GM18951 (cell line): ENCODE measurements at regions not wholly inside any gene's neighbourhood (a gene's known extent, or its start where the extent isn't known, plus 50 kb on each side); places are given as distances from the start of the nearest gene placed in this dataset.

ENCODE experiments used
- POLR2A ChIP-seq: IDR thresholded peaks from 4 replicates; pipeline ENCODE4 v1.6.1; 2011; ENCODE audit warnings: mild to moderate bottlenecking; ENCODE audit not compliant: insufficient read length, insufficient read depth; ENCODE audit errors: extremely low read depth
- in situ Hi-C: fragments of 300-500 bp; cut with MboI; formaldehyde crosslinking; loops from one replicate; pipeline ENCODE4 v1.12.0; 2022; ENCODE audit warnings: low sequenced_read_pairs, mixed read lengths, inconsistent platforms; ENCODE audit not compliant: unreplicated experiment

DNA sequence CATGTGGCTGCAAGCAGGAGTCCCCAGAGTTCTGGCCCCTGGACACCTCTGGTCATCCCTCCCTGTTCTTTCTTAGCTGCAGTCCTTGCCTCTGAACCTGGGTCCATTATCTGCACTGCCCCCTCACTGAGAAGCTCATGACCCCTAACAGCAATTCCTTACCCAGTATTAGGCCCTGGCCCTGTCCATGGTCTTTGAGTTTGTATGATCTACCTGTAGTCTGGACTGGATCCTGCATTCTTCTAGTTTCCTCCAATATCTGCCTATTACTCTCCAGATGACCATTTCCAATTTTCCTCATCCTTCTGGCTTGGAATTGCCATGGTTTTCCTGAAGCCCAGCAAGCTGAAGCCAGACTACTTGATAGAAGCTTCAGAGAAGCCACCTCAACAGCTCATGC, 302.4 kb upstream of the HS6ST1 start:
- in situ Hi-C loops = no loop called here

DNA sequence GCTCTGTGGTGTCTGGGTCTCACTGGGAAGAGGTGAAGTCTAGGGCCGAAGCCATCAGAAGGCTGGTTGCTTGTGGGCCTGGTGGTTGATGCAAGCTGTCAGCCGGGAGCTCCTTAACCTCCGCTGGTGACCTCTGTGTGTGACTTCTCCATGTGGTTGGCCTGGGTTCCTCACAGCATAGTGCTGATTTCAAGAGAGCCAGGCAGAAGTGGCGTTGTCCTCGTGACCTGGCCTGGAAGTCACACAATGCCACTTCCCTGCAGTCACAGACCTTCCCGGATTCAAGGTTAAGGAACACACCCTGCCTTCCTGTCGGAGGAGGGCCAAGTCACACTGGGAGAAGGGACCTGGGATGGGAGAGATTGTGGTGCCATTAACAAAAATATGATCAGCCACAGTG, 303.7 kb upstream of the HS6ST1 start:
- TF ChIP-seq POLR2A = no peak
- in situ Hi-C loops = no loop called here

More for the DNA sequence above, 302.4 kb upstream of the HS6ST1 start:
- no peak for TF ChIP-seq POLR2A

DNA sequence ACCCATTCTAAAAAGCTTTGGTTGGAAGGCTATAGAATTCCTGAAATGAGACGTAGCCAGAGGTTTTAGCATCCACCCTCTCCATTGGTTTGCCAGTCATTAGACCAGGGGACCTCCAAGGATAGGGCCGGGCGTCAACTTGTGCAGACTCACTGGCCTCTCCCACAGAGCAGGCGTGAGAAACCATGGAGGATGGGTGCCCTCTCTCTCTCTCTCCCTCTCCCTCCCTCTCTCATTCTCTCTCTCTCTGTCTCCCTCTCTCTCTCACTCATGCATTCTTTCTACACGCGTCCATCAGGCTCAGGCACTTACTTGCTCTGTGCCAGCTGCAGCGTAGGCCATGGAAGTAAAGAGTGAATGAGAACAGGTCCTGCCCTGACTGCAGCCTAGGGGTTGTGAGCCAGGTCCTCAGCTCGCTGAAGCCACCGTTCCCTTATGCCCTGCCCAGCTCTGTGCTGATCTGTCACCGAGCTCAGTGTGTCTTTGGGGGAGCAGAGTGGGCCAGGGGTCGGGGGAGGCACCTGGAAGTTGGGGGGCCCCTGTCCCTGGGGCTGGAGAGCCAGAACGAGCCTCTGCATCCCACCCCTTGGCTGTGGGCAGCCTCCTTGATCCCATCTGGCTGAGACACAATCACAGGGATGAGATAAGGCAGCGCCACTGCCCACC, 304.4 kb upstream of the HS6ST1 start:
- in situ Hi-C loops = no loop called here
- TF ChIP-seq POLR2A = no peak

DNA sequence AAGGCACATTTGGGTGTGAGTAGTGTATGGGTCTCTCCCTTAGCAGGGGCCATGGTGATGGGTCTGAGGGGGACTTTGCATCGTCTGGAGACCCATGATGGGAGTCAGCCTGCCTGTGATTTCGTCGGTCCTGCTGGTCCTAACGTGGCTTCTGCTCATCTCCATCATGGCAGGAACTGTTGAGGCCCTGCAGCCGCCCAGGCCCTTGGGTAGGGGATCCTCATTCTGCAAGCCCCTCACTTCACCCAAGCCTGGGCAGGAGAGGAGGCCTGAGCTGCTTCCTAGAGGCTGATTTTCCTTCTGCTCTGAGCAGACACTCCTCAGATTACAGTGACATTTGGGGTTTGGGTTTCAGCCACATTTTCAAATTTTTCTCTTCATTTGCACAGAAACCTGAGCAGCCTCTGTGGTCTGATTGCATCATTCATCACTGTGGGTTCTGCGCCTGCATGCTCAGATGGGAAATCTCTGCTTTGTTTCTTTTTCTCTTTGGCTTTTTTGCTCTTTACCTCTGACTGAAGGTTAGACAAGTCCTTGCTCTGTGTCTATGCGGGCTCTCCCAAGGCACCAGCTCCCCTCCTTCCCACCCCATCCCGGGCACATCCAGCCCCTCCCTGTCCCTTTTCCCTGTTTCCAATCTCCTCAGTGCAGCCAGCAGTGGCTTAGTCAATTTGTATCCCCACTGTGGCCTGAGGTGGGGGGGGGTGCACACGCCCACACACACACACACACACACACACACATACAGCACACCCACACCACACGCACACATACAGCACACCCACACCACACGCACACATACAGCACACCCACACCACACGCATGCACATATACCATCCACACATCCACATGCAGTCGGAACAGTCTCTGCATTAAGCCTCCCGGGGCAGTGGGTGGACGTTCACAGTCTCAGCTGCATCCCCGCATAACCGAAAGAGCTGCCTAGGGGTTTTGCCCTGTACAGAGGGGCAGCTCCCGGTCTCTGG, 305.4 kb upstream of the HS6ST1 start:
- in situ Hi-C loops = no loop called here

DNA sequence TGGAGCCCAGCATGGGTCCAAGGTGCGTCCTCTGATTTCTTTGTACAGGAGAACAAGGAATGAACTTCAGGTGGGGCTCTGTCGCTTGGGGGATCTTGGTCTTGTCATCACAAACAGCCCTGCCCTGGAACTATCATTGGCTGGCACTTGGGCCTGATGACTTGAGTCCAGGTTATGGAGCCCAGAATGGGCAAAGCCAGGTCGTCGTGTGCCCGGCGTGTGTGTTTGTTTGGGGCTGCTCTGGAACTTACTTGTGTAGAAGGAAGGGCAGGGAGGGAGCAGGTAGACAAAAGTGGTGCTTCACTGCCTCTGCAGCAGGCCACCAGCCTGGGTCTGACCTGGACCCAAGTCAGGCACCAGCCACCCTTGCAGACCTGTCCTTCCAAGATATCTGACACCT, 306.3 kb upstream of the HS6ST1 start:
- in situ Hi-C loops = no loop called here

More for the DNA sequence above, 305.4 kb upstream of the HS6ST1 start:
- no peak for TF ChIP-seq POLR2A

DNA sequence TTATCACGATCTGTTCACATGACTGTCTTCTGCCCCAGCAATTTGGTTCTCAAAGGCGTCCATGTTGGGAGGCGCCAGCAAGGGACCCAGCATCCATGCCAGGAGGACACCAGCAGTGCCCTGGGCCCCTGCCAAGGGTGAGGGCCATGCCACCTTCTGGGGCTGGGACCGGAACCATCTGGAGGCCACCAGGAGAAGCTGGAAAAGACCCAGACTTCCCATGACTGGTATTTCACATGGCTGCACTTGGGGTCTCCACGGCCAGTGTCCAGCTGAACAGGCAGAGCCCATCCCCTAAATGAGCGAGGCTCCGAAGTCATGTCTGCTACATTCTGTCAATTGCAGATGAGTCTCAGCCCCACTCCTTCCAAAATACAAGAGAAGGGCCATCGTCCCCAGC, 306.8 kb upstream of the HS6ST1 start:
- in situ Hi-C loops = no loop called here
- TF ChIP-seq POLR2A = no peak

More for the DNA sequence above, 306.3 kb upstream of the HS6ST1 start:
- no peak for TF ChIP-seq POLR2A

DNA sequence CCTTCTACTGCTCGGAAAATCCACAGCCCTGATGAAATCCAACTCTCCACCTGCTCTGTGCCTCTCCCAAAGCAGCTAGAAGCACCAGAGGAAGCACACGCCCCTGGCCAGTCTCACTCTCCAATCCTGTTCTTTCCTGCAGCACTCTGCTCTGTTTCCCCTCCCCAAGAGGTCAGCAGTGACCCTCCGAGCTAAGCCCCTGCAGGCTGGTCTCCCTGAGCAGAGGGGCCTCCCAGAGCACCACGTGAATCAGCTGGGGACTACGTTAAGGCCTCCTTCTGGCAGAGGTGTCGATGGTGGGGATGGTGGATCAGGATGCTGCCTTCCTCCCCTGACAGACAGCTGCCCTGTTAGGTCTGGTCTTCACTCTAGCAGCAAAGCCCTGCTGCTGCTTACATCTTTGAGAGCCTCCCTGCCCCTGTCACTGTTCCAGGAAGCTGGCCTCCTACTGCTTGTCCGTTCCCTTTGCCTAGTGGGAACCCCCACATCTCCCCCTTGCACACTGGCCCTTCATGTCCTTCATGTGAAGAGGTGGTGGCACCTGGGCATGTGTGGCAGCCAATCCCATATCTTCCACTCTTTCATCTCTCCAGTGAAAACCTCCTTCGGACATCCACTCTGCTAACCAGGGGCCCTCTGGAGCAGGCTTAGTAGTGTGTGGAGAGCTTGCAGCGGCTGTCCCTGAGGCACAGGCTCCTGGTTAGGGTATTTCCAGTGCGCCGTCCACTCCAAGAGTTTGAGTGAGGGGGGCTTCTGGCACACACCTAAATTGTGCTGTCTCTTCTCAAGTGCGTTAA, 307.5 kb upstream of the HS6ST1 start:
- in situ Hi-C loops = no loop called here
- TF ChIP-seq POLR2A = no peak

DNA sequence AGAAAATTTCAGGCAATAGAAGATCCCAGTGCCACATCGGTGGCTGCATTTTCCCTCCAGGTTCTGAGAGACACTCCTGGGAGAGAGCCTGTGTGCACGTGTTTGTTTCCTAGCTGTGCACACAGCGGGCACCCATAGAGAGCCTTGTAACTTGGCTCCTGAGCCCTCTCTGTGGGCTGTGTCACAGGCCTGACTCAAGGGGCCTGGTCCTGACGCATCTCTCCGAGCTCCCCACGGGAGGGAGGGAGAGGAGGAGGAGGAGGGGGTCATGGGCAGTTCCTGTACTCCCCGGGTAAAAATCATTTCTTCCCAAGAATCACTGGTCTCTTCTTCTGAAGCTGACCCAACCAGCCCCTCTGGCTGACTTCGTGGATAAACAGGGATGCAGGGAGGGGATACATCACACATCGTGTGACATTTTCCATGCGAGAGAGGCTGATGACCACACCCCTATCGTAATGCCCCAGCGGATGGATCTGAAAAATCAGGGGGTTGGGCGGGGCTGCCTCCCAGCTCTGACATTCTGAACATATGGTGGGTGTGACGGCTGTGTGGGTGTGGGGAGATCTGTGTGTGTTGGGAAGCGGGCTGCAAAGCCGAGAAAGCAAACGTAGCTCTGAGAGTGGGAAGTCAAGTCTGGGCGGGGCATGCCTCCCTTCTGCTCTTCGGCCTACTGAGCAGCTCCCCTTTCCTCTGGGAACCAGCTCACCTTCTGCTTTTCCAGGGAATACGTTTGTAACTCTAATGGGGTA, 308.3 kb upstream of the HS6ST1 start:
- in situ Hi-C loops = no loop called here
- TF ChIP-seq POLR2A = no peak

DNA sequence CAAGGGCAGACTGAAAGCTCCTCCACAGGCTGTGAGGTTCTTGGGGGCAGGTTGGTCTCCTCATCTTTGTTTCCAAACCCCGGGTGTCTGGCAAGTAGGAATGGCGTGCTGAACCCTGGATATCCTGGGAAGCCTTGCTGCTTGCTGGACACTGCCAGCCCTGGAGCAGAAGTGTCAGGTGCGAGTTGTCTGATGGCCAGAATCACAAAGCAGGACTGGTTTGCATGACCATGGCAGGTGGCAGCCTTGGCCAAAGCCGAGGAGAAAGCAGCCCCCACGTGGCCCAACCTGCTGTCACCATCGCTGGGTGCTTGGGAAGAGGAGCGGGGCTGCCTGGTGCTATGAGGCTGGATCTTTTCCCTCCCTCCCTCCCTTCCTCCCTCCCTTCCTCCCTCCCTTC, 309.5 kb upstream of the HS6ST1 start:
- TF ChIP-seq POLR2A = no peak
- in situ Hi-C loops = no loop called here

DNA sequence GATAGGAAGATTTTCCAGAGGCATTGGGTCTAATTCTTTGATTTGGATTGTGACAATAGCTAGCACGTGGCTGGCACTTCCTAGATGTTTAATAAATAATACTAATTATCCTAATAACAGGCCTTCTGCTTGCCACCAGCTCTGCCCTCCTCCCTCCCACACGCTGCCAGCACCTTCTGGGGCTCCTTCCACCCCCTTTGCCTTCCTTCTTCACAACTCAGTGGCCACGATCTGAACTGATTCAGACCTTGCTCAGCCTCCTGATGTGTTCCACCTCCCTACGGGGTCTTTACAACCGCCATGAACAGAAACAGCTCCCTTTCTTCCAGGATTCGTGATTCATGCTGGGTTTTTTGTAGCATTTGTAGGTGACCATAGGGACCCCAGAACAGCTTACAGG, 310.3 kb upstream of the HS6ST1 start:
- in situ Hi-C loops = no loop called here
- no peak for TF ChIP-seq POLR2A

DNA sequence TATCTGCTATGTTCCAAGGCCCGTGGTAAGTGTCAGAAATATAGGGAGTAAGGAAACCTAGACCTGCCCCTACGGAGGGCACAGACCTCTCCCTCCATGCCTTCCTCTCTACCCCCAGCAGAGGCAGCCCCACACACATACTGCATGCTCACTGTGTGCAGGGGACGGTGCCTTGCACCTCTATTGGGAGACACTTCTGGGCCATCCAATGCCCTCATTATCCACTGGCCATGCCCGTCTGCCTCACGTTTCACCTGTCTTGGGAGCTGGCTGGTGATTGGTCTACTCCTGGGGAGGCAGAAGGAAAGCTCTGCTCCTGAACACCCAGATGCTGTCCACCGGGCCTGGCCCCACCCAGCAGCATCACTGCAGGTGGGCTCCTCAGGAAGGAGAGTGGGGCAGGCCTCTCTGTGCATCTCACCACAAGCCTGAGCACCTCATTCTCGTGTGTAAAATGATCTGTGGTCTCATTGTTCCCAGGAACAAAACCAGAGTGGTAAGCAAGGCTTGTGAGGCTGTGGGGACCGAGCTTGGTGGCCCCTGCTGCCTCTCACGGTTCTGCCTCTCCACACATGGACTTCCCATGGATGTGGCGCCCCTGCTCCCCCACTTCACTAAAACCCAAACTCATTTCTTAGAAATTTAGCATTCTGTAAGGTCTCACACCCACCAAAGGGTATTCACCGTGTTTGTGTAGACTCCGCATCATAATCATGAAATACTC, 312.5 kb upstream of the HS6ST1 start:
- in situ Hi-C loops = no loop called here
- TF ChIP-seq POLR2A = no peak

DNA sequence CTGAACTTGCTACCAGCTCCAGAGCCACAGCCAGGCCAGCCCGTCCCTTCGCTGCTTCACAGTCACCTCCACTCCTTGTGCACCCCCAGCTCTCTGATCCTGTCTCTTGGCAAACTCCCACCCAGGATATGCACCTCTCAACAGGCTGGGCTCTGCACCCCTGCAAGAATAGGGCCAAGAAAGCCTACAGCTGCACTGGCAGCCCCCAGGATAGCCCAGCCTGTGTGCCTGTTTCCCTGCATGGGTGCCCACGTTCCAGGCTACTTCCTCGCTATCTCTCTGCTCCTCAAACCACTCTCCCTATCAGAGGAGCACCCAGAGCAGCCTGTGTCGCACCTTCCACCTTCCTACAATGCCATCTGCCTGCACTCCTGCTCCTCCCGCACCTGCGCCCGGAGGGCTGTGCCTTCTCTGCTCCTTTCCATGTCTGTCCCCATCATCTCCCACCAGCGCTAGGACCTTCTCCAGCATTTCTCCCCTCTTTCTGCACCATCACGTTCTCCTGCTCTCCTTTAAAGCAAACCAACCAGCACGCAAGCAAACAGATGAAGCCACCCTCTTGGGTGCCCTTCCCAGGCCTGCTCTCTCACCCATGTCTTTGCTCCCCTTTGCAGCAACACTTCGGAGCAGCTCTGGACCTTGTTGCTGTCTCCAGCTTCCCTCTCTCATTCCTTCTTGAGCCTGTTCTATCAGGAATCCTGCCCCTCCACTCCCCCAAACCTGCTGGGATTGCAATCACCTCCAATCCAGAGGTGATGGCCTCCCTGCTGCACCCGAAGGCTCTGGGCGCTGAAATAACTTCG, 313.2 kb upstream of the HS6ST1 start:
- TF ChIP-seq POLR2A = no peak
- in situ Hi-C loops = no loop called here

DNA sequence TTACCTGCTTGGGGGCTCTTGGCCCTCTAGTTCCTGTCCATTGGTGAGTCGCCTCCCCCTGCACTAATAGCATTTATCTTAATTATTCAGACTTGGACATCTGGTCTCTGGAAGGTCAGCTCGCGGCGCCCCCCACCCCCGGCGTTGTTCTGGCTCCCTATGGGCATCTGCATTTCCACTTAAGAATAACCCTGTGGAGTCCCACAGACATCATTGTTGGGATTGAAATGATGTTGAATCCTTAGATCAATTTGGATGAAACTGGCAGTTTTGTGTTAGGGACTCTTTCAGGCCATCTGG, 313.8 kb upstream of the HS6ST1 start:
- in situ Hi-C loops = no loop called here
- TF ChIP-seq POLR2A = no peak
